Keratinocyte (primary cell): ENCODE measurements at regions not wholly inside any gene's neighbourhood (a gene's known extent, or its start where the extent isn't known, plus 50 kb on each side); places are given as distances from the start of the nearest gene placed in this dataset.

Experiments
- DNase-seq: peaks from one replicate; pipeline ENCODE4 v3.0.0-alpha.2; 2011; ENCODE audit warnings: low read depth, missing footprints, low spot score
- FAIRE-seq: peaks from 2 replicates; lab custom pipeline; 2011; peaks lifted over from hg19 to GRCh38; lab: Jason Lieb, UNC
- H2AFZ ChIP-seq: 2 replicates; pipeline ENCODE4 v1.6.0; 2012; ENCODE audit warnings: low read length, control low read depth, inconsistent platforms; ENCODE audit not compliant: control insufficient read depth
- H3K27ac ChIP-seq: 2 replicates; pipeline ENCODE4 v1.5.1; 2011; ENCODE audit warnings: low read length; ENCODE audit not compliant: control insufficient read depth, insufficient read depth
- H3K27me3 ChIP-seq: 3 replicates; pipeline ENCODE4 v1.6.0; 2011; ENCODE audit warnings: low read length; ENCODE audit not compliant: control insufficient read depth, insufficient read depth; ENCODE audit errors: extremely low read depth
- H3K36me3 ChIP-seq, 2 experiments: 2 replicates in 1 of 2; 3 replicates in 1 of 2; pipeline ENCODE4 v1.5.1; 2011; ENCODE audit warnings: low read length in 2 of 2, mild to moderate bottlenecking in 1 of 2; ENCODE audit not compliant: control insufficient read depth in 2 of 2, insufficient read depth in 2 of 2; ENCODE audit errors: extremely low read depth in 1 of 2
- H3K4me1 ChIP-seq: 3 replicates; pipeline ENCODE4 v1.5.1; 2011; ENCODE audit warnings: low read length; ENCODE audit not compliant: control insufficient read depth, insufficient read depth; ENCODE audit errors: extremely low read depth
- H3K4me2 ChIP-seq: 3 replicates; pipeline ENCODE4 v1.6.0; 2011; ENCODE audit warnings: low read depth, low read length; ENCODE audit not compliant: control insufficient read depth, insufficient read depth; ENCODE audit errors: extremely low read depth
- H3K4me3 ChIP-seq, 3 experiments: fragments of 200-600 bp in 1 of 3; sonication (generic) in 1 of 3; 2 replicates in 2 of 3; 3 replicates in 1 of 3; pipeline ENCODE4 v1.5.1; 2011 to 2016; ENCODE audit warnings: low read length in 3 of 3, mild to moderate bottlenecking in 3 of 3, control low read depth in 2 of 3, inconsistent platforms in 1 of 3, low read depth in 1 of 3, mixed read lengths in 1 of 3, mixed run types in 1 of 3, moderate library complexity in 1 of 3; ENCODE audit not compliant: control insufficient read depth in 2 of 3, insufficient read depth in 2 of 3; ENCODE audit errors: extremely low read depth in 1 of 3
- H3K79me2 ChIP-seq: 2 replicates; pipeline ENCODE4 v1.6.0; 2012; ENCODE audit warnings: low read length; ENCODE audit not compliant: control insufficient read depth, insufficient read depth
- H3K9ac ChIP-seq: 3 replicates; pipeline ENCODE4 v1.6.0; 2011; ENCODE audit warnings: low read length; ENCODE audit not compliant: control insufficient read depth, insufficient read depth; ENCODE audit errors: extremely low read depth
- H3K9me1 ChIP-seq: 3 replicates; pipeline ENCODE4 v1.6.0; 2011; ENCODE audit warnings: low read length; ENCODE audit not compliant: control insufficient read depth, insufficient read depth; ENCODE audit errors: extremely low read depth
- H3K9me3 ChIP-seq: 2 replicates; pipeline ENCODE4 v1.5.1; 2012; ENCODE audit warnings: low read depth, low read length; ENCODE audit not compliant: control insufficient read depth
- H4K20me1 ChIP-seq: 3 replicates; pipeline ENCODE4 v1.6.0; 2011; ENCODE audit warnings: low read length; ENCODE audit not compliant: control insufficient read depth, insufficient read depth; ENCODE audit errors: extremely low read depth
- EZH2 ChIP-seq: IDR thresholded peaks from one replicate; pipeline ENCODE4 v1.6.1; 2012; ENCODE audit warnings: inconsistent platforms, mild to moderate bottlenecking, low read length, moderate library complexity
- dilution Hi-C: fragments of 300-500 bp; cut with MboI; formaldehyde crosslinking; loops from one replicate; pipeline ENCODE4 v1.7.0; 2020; ENCODE audit warnings: low sequenced_read_pairs; ENCODE audit not compliant: extremely low pct_ligation_motif_present
- TF ChIP-seq, protein P1 (sequence below), 3 experiments: IDR thresholded peaks in 1 of 3; conservative IDR thresholded peaks in 1 of 3; optimal IDR thresholded peaks in 1 of 3; 2 replicates in 2 of 3; 3 replicates in 1 of 3; pipeline versions ENCODE3 to v1.5.1; 2011; ENCODE audit warnings: low read length in 3 of 3, mild to moderate bottlenecking in 3 of 3, moderate library complexity in 2 of 3, control low read depth in 1 of 3, inconsistent platforms in 1 of 3; ENCODE audit not compliant: insufficient read depth in 2 of 3; ENCODE audit errors: extremely low read depth in 1 of 3

DNA sequence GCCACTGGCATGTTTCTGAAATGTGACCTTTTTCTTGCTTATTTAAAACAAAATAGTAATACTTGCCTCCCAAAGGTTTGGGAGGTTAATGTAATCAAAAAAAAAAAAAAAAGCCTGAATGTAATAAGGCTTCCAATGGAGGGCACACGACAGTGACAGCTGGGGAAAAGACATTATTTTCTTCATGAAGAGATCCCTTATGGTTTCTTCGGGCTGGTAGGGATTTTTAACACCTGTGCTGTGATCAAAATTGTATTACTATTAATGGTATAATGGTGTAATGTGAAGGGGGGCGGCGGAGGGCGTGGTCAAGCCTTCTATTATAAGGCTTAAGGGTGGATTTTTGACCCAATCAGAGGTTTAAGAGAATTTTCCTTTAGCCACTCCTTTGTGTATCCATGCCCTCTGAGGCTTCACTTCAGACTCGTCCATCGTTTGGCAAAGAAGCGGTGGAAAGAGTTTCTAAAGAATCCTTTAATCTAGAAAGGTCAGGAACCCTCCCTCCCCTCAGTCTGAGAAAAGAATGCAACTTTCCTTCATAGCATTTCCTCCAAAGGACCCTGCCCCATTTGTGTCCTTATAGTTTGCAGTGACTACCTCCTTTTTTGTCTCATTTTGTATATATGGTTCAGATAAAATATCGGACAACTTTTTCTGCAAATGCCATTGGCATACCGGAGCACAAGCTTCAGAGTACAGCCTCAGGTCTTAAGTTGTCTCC, 89.5 kb upstream of the CHD2 start:
- H3K9me3 ChIP-seq, result no peaks in the 10 kb centered on the region
- no peak for DNase-seq
- dilution Hi-C loops, result loop anchor here (25.0 kb wide), 1 partner anchor 102 kb away; the partner anchor contains the start of gene CHD2
- H3K27ac ChIP-seq, result peak overlapping the region; percentile 99
- peaks cover 2% of the 10 kb centered on the region for H3K79me2 ChIP-seq
- H4K20me1 ChIP-seq, result no peaks in the 10 kb centered on the region
- no peak for FAIRE-seq
- H3K9me1 ChIP-seq, result no peaks in the 10 kb centered on the region
- no peaks in the 10 kb centered on the region for H3K36me3 ChIP-seq
- H3K4me3 ChIP-seq, result peak overlapping the region; percentile 36 to 84 (median 81)
- peak overlapping the region; percentile 100 for H3K4me2 ChIP-seq
- no peaks in the 10 kb centered on the region for H3K27me3 ChIP-seq
- peak overlapping the region; percentile 58 for H2AFZ ChIP-seq
- H3K4me1 ChIP-seq, result peaks cover 30% of the 10 kb centered on the region
- H3K9ac ChIP-seq, result peak overlapping the region; percentile 97
- no peak for TF ChIP-seq EZH2
- TF ChIP-seq, protein P1, sequence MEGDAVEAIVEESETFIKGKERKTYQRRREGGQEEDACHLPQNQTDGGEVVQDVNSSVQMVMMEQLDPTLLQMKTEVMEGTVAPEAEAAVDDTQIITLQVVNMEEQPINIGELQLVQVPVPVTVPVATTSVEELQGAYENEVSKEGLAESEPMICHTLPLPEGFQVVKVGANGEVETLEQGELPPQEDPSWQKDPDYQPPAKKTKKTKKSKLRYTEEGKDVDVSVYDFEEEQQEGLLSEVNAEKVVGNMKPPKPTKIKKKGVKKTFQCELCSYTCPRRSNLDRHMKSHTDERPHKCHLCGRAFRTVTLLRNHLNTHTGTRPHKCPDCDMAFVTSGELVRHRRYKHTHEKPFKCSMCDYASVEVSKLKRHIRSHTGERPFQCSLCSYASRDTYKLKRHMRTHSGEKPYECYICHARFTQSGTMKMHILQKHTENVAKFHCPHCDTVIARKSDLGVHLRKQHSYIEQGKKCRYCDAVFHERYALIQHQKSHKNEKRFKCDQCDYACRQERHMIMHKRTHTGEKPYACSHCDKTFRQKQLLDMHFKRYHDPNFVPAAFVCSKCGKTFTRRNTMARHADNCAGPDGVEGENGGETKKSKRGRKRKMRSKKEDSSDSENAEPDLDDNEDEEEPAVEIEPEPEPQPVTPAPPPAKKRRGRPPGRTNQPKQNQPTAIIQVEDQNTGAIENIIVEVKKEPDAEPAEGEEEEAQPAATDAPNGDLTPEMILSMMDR (optimal IDR thresholded peaks at IDR 0.05 in 1 of 3, IDR thresholded peaks at IDR 0.05 in 1 of 3, conservative IDR thresholded peaks at IDR 0.05 in 1 of 3; ENCODE audit: extremely low read depth in 1 of 3, insufficient read depth in 2 of 3, low read length in 3 of 3), result no peak

DNA sequence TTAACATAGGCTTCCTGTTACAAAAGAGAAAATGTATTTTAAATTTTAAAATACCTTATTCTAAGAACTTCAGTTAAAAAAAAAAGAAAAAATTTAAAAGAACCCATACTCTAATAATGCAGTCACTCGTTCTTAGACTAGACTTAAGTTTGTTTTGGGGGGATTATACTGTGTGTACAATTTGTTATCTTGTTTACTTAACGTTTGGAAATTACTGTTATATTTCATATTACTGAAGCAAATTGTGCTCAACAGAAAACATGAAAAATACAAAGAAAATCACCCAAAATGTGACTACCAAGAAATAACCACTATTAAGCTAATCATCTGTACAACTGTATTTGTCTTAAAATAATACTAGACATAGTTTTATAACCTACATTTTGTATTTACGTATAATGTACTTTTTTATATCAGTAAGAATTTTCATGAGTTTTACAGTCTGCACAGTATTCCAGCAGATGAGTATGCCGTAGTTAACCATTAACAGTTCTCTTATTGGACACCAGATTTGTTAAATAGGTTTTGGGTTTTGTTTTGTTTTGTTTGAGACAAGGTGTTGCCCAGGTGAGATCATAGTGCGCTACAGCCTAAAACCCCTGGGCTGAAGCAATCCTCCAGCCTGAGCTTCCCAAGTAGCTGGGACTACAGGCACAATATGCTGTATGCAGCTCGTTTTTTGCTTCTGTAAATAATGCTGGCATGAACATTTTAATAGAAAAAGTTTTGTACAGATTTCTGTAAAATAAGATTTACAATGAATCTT, 88.8 kb upstream of the CHD2 start:
- Histone ChIP-seq H3K9ac (peak overlapping the region; percentile 97), H3K36me3 (no peaks in the 10 kb centered on the region), H3K27me3 (no peaks in the 10 kb centered on the region), H3K9me3 (no peaks in the 10 kb centered on the region), H3K4me3 (peak overlapping the region; percentile 36 to 84 (median 81)), H2AFZ (peak overlapping the region; percentile 81), H3K27ac (peak overlapping the region; percentile 99), H3K79me2 (peaks cover 2% of the 10 kb centered on the region), H3K9me1 (no peaks in the 10 kb centered on the region), H4K20me1 (no peaks in the 10 kb centered on the region), H3K4me1 (peaks cover 30% of the 10 kb centered on the region), H3K4me2 (peak overlapping the region; percentile 100)
- TF ChIP-seq, protein P1 (optimal IDR thresholded peaks at IDR 0.05 in 1 of 3, IDR thresholded peaks at IDR 0.05 in 1 of 3, conservative IDR thresholded peaks at IDR 0.05 in 1 of 3; ENCODE audit: extremely low read depth in 1 of 3, insufficient read depth in 2 of 3, low read length in 3 of 3), result no peak
- no peak for TF ChIP-seq EZH2
- dilution Hi-C loops, result loop anchor here (25.0 kb wide), 1 partner anchor 101 kb away; the partner anchor contains the start of gene CHD2
- DNase-seq (no peak), FAIRE-seq (no peak)
